CD4-positive, alpha-beta memory T cell (primary cell): ENCODE measurements at regions not wholly inside any gene's neighbourhood (a gene's known extent, or its start where the extent isn't known, plus 50 kb on each side); places are given as distances from the start of the nearest gene placed in this dataset.

ENCODE experiments used
- CTCF ChIA-PET: fragments of 350-600 bp; sonication (Branson Sonifier 250); formaldehyde crosslinking; loops from one replicate; lab custom pipeline; 2021; ENCODE audit warnings: inconsistent platforms; ENCODE audit not compliant: partially characterized antibody; lab: Charles Lee
- POLR2A ChIA-PET: fragments of 350-600 bp; sonication (Branson Sonifier 250); formaldehyde crosslinking; loops from one replicate; lab custom pipeline; 2021; ENCODE audit not compliant: partially characterized antibody; lab: Charles Lee
- DNase-seq, 5 donors: peaks; one replicate each; pipeline versions ENCODE4 v3.0.0 to v3.0.0-alpha.2; 2020 to 2022; ENCODE audit warnings: mixed read lengths in 1 of 5
- H3K27ac ChIP-seq: one replicate; pipeline ENCODE4 v1.7.0; 2013; ENCODE audit warnings: low read depth, low read length
- H3K27me3 ChIP-seq: 2 replicates; pipeline ENCODE4 v1.7.0; 2013; ENCODE audit warnings: mild to moderate bottlenecking, low read length, moderate library complexity; ENCODE audit not compliant: insufficient read depth
- H3K36me3 ChIP-seq: 2 replicates; pipeline ENCODE4 v1.7.0; 2013; ENCODE audit warnings: mild to moderate bottlenecking, low read length, moderate library complexity; ENCODE audit not compliant: insufficient read depth
- H3K4me1 ChIP-seq: 2 replicates; pipeline ENCODE4 v1.7.0; 2013; ENCODE audit warnings: mild to moderate bottlenecking, low read length, moderate library complexity; ENCODE audit not compliant: insufficient read depth
- H3K4me3 ChIP-seq, 2 donors: one replicate each; pipeline ENCODE4 v1.7.0; 2013; ENCODE audit warnings: low read length in 2 of 2, mild to moderate bottlenecking in 1 of 2
- H3K9me3 ChIP-seq, 2 donors: one replicate each; pipeline ENCODE4 v1.7.0; 2013; ENCODE audit warnings: low read length in 2 of 2, control low read depth in 1 of 2; ENCODE audit not compliant: control insufficient read depth in 1 of 2
- H3K27ac Mint-ChIP-seq, 7 donors: one replicate each; pipeline ENCODE4 v1.8.0; 2020 to 2021; ENCODE audit warnings: mixed read lengths in 7 of 7, mild to moderate bottlenecking in 6 of 7, inconsistent platforms in 3 of 7, moderate library complexity in 3 of 7
- H3K27me3 Mint-ChIP-seq, 2 donors: one replicate each; pipeline ENCODE4 v1.8.0; 2020 to 2021; ENCODE audit warnings: mixed read lengths in 2 of 2
- H3K36me3 Mint-ChIP-seq, 2 donors: one replicate each; pipeline ENCODE4 v1.8.0; 2020 to 2021; ENCODE audit warnings: mixed read lengths in 2 of 2, inconsistent platforms in 1 of 2, mild to moderate bottlenecking in 1 of 2
- H3K4me1 Mint-ChIP-seq, 4 donors: one replicate each; pipeline ENCODE4 v1.8.0; 2020 to 2021; ENCODE audit warnings: mixed read lengths in 4 of 4, mild to moderate bottlenecking in 1 of 4
- H3K4me3 Mint-ChIP-seq, 8 donors: one replicate each; pipeline ENCODE4 v1.8.0; 2020 to 2021; ENCODE audit warnings: mixed read lengths in 8 of 8, mild to moderate bottlenecking in 7 of 8, moderate library complexity in 6 of 8, inconsistent platforms in 3 of 8
- H3K9me3 Mint-ChIP-seq, 8 donors: one replicate each; pipeline ENCODE4 v1.8.0; 2020 to 2021; ENCODE audit warnings: mixed read lengths in 8 of 8, mild to moderate bottlenecking in 5 of 8, inconsistent platforms in 3 of 8, moderate library complexity in 1 of 8
- intact Hi-C: fragments of 100-400 bp; cut with micrococcal nuclease; formaldehyde crosslinking; loops from one replicate; pipeline ENCODE4 v1.15.1; 2023

DNA sequence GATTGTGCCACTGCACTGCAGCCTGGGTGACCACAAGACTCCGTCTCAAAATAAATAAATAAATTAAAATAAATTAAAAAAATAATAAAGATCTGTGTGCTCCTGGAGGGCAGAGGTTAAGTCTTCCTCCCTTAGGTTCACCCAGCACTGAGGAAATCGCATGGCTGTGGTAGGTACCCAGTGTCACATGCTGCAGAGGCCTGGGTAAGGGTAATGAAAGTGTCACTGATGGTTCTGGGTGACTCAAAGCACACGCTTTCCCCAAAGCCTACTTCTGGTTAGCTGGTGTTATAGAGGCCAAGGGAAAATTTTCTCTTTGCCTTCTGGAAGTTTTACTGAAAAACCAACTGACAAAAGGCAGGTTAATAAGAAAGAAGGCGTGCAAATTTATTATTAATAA lies 88.8 kb upstream of the ITGB1 start:
- Mint-ChIP-seq H3K36me3 (peaks cover 0 to 2% of the 10 kb centered on the region in 2 donors), H3K4me3 (no peak overlapping the region), H3K27ac (no peak overlapping the region), H3K27me3 (no peaks in the 10 kb centered on the region), H3K4me1 (peaks cover 22 to 67% (median 39%) of the 10 kb centered on the region in 4 donors), H3K9me3 (peaks cover 0 to 3% (median 0%) of the 10 kb centered on the region in 8 donors)
- DNase-seq: no peak
- Histone ChIP-seq H3K27me3 (no peaks in the 10 kb centered on the region), H3K4me3 (no peak overlapping the region), H3K36me3 (no peaks in the 10 kb centered on the region), H3K27ac (no peak overlapping the region), H3K9me3 (no peaks in the 10 kb centered on the region), H3K4me1 (peaks cover 11% of the 10 kb centered on the region)
- CTCF ChIA-PET: interaction anchor here (1.1 to 2.0 kb wide), 3 partner anchors 37 to 85 kb away, joined by 3 to 9 read pairs (median 3); no protein-coding TSS in a partner anchor
- intact Hi-C loops: no loop called here
- POLR2A ChIA-PET: interaction anchor here (0.9 to 1.7 kb wide), 2 partner anchors 18 to 33 kb away, joined by 3 to 4 read pairs; no protein-coding TSS in a partner anchor

DNA sequence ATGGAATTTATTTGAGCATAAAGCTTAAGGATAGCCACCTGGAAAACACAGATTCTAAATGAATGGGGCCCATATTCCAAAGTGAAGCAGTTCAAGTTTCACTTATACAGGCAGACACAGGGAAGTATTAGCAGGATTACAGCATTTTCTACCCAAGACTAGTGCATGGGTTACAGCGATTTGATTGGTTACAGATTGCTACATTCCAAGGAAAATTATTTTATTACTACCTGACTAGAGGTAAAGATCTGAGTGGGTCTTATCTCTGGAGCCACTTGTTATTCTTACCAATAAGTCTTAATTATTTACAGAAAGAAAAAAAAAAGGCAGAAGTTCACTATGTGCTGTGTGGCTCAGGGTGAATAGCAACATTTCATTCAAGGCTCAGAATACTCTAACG lies 87.4 kb upstream of the ITGB1 start:
- peaks cover 0 to 2% of the 10 kb centered on the region in 2 donors for H3K36me3 Mint-ChIP-seq
- intact Hi-C loops: no loop called here

DNA sequence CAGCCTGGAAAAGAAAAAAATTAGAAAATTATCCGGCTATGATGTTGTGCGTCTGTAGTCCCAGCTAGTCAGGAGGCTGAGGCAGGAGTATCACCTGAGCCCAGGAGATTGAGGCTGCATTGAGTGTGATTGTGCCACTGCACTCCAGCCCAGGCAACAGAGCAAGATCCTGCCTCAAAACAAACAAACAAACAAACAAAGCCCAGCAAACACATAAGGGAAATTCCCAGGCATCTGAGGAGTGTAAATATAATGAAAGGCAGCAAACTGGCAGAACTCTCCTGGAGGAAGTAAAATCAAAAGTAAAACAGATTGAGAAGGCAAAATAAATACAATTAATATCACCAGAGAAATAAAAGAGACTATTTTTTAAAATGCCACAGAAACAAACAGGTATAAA lies 84.5 kb upstream of the ITGB1 start:
- H3K4me3 Mint-ChIP-seq: peak overlapping the region in 2 of 8 donors; percentile 6 to 47
- Histone ChIP-seq H3K36me3 (no peaks in the 10 kb centered on the region), H3K4me3 (no peak overlapping the region), H3K27me3 (no peaks in the 10 kb centered on the region), H3K27ac (no peak overlapping the region), H3K4me1 (peaks cover 11% of the 10 kb centered on the region), H3K9me3 (no peaks in the 10 kb centered on the region)
- ChIA-PET POLR2A (interaction anchor here (1.9 kb wide), 1 partner anchor 67 kb away, joined by 4 read pairs; no protein-coding TSS in a partner anchor), CTCF (interaction anchor here (1.3 kb wide), 1 partner anchor 19 kb away, joined by 3 read pairs; no protein-coding TSS in a partner anchor)
- H3K27me3 Mint-ChIP-seq: no peaks in the 10 kb centered on the region
- no peaks in the 10 kb centered on the region for H3K9me3 Mint-ChIP-seq
- intact Hi-C loops: no loop called here
- H3K36me3 Mint-ChIP-seq: no peaks in the 10 kb centered on the region
- no peak for DNase-seq
- peak overlapping the region in 2 of 7 donors; percentile 32 to 48 for H3K27ac Mint-ChIP-seq
- H3K4me1 Mint-ChIP-seq: peaks cover 19 to 44% (median 23%) of the 10 kb centered on the region in 4 donors

More for the DNA sequence above, 87.4 kb upstream of the ITGB1 start:
- no peak overlapping the region for H3K4me3 ChIP-seq
- no peak overlapping the region for H3K27ac Mint-ChIP-seq
- H3K27me3 ChIP-seq: no peaks in the 10 kb centered on the region
- peaks cover 26 to 63% (median 37%) of the 10 kb centered on the region in 4 donors for H3K4me1 Mint-ChIP-seq
- no peak overlapping the region for H3K27ac ChIP-seq
- no peaks in the 10 kb centered on the region for H3K36me3 ChIP-seq
- H3K4me1 ChIP-seq: peaks cover 11% of the 10 kb centered on the region
- ChIA-PET CTCF (interaction anchor here (0.9 kb wide), 1 partner anchor 33 kb away, joined by 3 read pairs; no protein-coding TSS in a partner anchor), POLR2A (interaction anchor here (0.9 to 1.7 kb wide), 2 partner anchors 13 to 35 kb away, joined by 4 read pairs; no protein-coding TSS in a partner anchor)
- H3K4me3 Mint-ChIP-seq: no peak overlapping the region
- H3K9me3 Mint-ChIP-seq: peaks cover 0 to 3% (median 0%) of the 10 kb centered on the region in 8 donors
- no peaks in the 10 kb centered on the region for H3K27me3 Mint-ChIP-seq
- DNase-seq: no peak
- H3K9me3 ChIP-seq: no peaks in the 10 kb centered on the region

DNA sequence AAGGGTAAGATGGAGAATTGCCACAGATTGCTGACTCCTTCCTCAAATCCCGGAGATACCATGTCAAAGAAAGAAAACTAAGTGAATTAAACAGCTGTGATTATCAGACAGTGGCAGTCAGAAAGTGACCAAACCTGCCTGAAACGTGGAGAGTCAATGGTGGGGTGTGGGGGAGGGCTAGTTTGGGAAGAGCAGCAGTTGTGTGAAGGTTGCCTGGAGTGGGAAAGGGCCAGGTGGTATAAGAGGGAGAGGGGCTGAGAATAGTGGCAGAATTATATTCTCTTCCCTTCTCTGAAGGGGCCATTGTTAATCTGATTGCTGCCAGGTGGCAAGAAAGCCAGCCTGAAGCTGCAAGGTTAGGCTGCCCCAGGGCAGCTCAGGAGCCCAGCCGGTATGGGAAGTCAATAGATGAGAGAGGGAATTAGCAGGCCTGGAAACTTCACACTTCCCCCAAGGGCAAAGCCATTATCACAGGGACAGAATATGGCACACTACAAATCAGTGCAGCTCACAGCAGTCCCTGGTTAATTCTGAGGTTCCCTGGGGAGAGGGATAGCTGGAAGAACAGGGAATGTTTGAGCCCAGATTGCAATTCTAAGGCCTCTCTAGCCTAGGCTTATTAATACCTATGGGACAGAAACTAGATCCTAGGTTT lies 83.9 kb upstream of the ITGB1 start:
- Histone ChIP-seq H3K27me3 (no peaks in the 10 kb centered on the region), H3K4me3 (no peak overlapping the region), H3K27ac (no peak overlapping the region), H3K4me1 (peaks cover 8% of the 10 kb centered on the region), H3K36me3 (no peaks in the 10 kb centered on the region), H3K9me3 (no peaks in the 10 kb centered on the region)
- H3K36me3 Mint-ChIP-seq: no peaks in the 10 kb centered on the region
- H3K9me3 Mint-ChIP-seq: no peaks in the 10 kb centered on the region
- DNase-seq: no peak
- ChIA-PET CTCF (interaction anchor here (0.7 to 1.3 kb wide), 3 partner anchors 18 to 728 kb away, joined by 3 read pairs; no protein-coding TSS in a partner anchor), POLR2A (interaction anchor here (0.8 to 1.9 kb wide), 3 partner anchors 8 to 72 kb away, joined by 3 to 4 read pairs (median 4); no protein-coding TSS in a partner anchor)
- H3K27me3 Mint-ChIP-seq: no peaks in the 10 kb centered on the region
- no peak overlapping the region for H3K4me3 Mint-ChIP-seq
- intact Hi-C loops: no loop called here
- peak overlapping the region in 4 of 7 donors; percentile 8 to 86 (median 62) for H3K27ac Mint-ChIP-seq
- H3K4me1 Mint-ChIP-seq: peaks cover 16 to 37% (median 19%) of the 10 kb centered on the region in 4 donors

DNA sequence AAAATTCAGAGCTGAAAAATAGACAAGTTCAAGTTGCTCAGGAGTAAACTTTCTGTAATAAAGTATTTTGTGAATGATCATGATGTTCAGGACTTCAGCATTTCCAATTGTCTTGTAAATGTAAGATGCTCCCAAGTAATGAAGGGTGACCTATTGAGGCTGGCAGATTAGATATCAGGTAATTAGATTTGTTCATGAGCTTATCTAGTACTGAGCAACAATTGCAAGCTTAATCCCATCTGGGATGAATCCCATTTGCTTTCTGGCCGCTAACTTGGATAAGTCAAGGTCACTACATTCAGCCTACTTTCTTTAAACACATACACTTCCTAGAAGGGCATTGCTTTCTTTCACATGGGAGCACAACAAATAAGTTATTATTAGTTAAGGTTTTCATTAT lies 82.4 kb upstream of the ITGB1 start:
- Mint-ChIP-seq H3K27me3 (no peaks in the 10 kb centered on the region), H3K4me1 (peaks cover 14 to 36% (median 21%) of the 10 kb centered on the region in 4 donors), H3K4me3 (no peak overlapping the region), H3K36me3 (no peaks in the 10 kb centered on the region), H3K9me3 (no peaks in the 10 kb centered on the region), H3K27ac (peak overlapping the region in 1 of 7 donors; percentile 7)
- Histone ChIP-seq H3K4me1 (peaks cover 8% of the 10 kb centered on the region), H3K27me3 (no peaks in the 10 kb centered on the region), H3K36me3 (no peaks in the 10 kb centered on the region), H3K9me3 (no peaks in the 10 kb centered on the region), H3K4me3 (no peak overlapping the region), H3K27ac (no peak overlapping the region)
- intact Hi-C loops: no loop called here
- ChIA-PET CTCF (no interaction called here), POLR2A (interaction anchor here (1.2 to 1.7 kb wide), 4 partner anchors 9 to 74 kb away, joined by 3 to 5 read pairs (median 4); no protein-coding TSS in a partner anchor)
- DNase-seq: no peak

DNA sequence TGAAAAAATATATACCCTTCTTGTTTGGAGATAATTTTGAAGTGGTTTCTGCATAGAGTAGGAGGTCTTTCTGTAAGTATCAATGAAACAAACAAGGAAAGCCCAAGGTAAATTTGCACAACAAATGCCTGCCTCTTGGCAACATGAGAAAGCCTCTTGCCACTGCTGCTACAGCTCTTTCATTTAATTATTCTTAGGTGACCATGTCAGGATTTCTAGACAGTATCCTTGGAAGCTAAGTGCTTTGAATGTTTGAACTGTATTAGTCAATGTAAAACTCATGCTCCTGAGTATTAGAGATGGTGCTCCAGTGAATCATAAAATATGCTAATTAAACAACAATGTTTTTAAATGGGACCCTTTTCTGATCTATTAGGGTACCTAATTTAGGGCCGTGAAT lies 81.2 kb upstream of the ITGB1 start:
- Mint-ChIP-seq H3K4me1 (peaks cover 16 to 33% (median 19%) of the 10 kb centered on the region in 4 donors), H3K27ac (no peak overlapping the region), H3K4me3 (no peak overlapping the region), H3K36me3 (no peaks in the 10 kb centered on the region), H3K27me3 (no peaks in the 10 kb centered on the region), H3K9me3 (no peaks in the 10 kb centered on the region)
- POLR2A ChIA-PET: interaction anchor here (1.0 to 2.9 kb wide), 4 partner anchors 9 to 30 kb away, joined by 3 to 8 read pairs (median 6); no protein-coding TSS in a partner anchor
- Histone ChIP-seq H3K27me3 (no peaks in the 10 kb centered on the region), H3K36me3 (no peaks in the 10 kb centered on the region), H3K27ac (no peak overlapping the region), H3K9me3 (no peaks in the 10 kb centered on the region), H3K4me3 (no peak overlapping the region), H3K4me1 (peaks cover 8% of the 10 kb centered on the region)
- no peak for DNase-seq
- intact Hi-C loops: no loop called here
- CTCF ChIA-PET: interaction anchor here (0.7 kb wide), 1 partner anchor 117 kb away, joined by 6 read pairs; no protein-coding TSS in a partner anchor

DNA sequence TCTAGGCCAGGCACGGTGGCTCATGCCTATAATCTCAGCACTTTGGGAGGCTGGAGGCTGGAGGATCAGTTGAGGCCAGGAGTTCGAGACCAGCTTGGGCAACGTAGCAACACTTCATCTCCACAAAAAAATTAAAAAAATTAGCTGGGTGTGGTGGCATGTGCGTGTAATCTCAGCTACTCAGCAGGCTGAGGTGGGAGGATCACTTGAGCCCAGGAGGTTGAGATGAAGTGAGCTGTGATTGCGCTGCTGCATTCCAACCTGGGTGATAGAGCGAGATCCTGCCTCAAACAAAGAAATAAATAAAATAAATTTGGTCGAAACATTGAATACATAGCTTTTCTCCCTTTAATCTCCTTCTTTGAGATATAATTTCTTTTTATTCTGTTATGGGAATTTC lies 80.6 kb upstream of the ITGB1 start:
- H3K4me3 Mint-ChIP-seq: no peak overlapping the region
- Histone ChIP-seq H3K27me3 (no peaks in the 10 kb centered on the region), H3K27ac (no peak overlapping the region), H3K4me3 (no peak overlapping the region), H3K4me1 (peaks cover 8% of the 10 kb centered on the region), H3K9me3 (no peaks in the 10 kb centered on the region), H3K36me3 (no peaks in the 10 kb centered on the region)
- no peaks in the 10 kb centered on the region for H3K36me3 Mint-ChIP-seq
- ChIA-PET CTCF (interaction anchor here (0.7 kb wide), 1 partner anchor 117 kb away, joined by 6 read pairs; no protein-coding TSS in a partner anchor), POLR2A (interaction anchor here (1.0 to 2.9 kb wide), 3 partner anchors 8 to 29 kb away, joined by 3 to 8 read pairs (median 8); no protein-coding TSS in a partner anchor)
- DNase-seq: no peak
- intact Hi-C loops: no loop called here
- H3K9me3 Mint-ChIP-seq: no peaks in the 10 kb centered on the region
- H3K27ac Mint-ChIP-seq: no peak overlapping the region
- peaks cover 14 to 28% (median 19%) of the 10 kb centered on the region in 4 donors for H3K4me1 Mint-ChIP-seq
- no peaks in the 10 kb centered on the region for H3K27me3 Mint-ChIP-seq
